NB4 (cell line): ENCODE measurements at regions not wholly inside any gene's neighbourhood (a gene's known extent, or its start where the extent isn't known, plus 50 kb on each side); places are given as distances from the start of the nearest gene placed in this dataset.

Source experiments
- MAX ChIP-seq: IDR thresholded peaks from 2 replicates; pipeline ENCODE4 v1.6.1; 2011; ENCODE audit warnings: low read depth, low read length
- MYC ChIP-seq: IDR thresholded peaks from 2 replicates; pipeline ENCODE4 v1.6.1; 2011; ENCODE audit warnings: low read depth, low read length
- POLR2A ChIP-seq: IDR thresholded peaks from 2 replicates; pipeline ENCODE4 v1.6.1; 2011; ENCODE audit warnings: mild to moderate bottlenecking; ENCODE audit not compliant: insufficient read length; ENCODE audit errors: extremely low read depth
- TF ChIP-seq, protein P1 (sequence below): IDR thresholded peaks from one replicate; pipeline ENCODE4 v1.5.1; 2012; ENCODE audit warnings: low read depth, low read length

- TF ChIP-seq, protein P1, sequence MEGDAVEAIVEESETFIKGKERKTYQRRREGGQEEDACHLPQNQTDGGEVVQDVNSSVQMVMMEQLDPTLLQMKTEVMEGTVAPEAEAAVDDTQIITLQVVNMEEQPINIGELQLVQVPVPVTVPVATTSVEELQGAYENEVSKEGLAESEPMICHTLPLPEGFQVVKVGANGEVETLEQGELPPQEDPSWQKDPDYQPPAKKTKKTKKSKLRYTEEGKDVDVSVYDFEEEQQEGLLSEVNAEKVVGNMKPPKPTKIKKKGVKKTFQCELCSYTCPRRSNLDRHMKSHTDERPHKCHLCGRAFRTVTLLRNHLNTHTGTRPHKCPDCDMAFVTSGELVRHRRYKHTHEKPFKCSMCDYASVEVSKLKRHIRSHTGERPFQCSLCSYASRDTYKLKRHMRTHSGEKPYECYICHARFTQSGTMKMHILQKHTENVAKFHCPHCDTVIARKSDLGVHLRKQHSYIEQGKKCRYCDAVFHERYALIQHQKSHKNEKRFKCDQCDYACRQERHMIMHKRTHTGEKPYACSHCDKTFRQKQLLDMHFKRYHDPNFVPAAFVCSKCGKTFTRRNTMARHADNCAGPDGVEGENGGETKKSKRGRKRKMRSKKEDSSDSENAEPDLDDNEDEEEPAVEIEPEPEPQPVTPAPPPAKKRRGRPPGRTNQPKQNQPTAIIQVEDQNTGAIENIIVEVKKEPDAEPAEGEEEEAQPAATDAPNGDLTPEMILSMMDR, result no peak
- TF ChIP-seq MYC (no peak), POLR2A (no peak), MAX (no peak)
These were observed 139.4 kb upstream of the GLI2 start for GRCh38 chr2:120596191-120596811.
